Neural crest cell (in vitro differentiated cells): ENCODE measurements at regions not wholly inside any gene's neighbourhood (a gene's known extent, or its start where the extent isn't known, plus 50 kb on each side); places are given as distances from the start of the nearest gene placed in this dataset.

Experiments used
- DNase-seq: peaks from one replicate; pipeline ENCODE4 v3.0.0; 2021; ENCODE audit warnings: low read depth, mixed read lengths, low spot score
- H3K27ac Mint-ChIP-seq: one replicate; pipeline ENCODE4 v1.8.0; 2021; ENCODE audit warnings: mild to moderate bottlenecking, mixed read lengths; ENCODE audit not compliant: unreplicated experiment
- H3K27me3 Mint-ChIP-seq: 2 replicates; pipeline ENCODE4 v1.8.0; 2021; ENCODE audit warnings: low read depth, mild to moderate bottlenecking, mixed read lengths
- H3K36me3 Mint-ChIP-seq: 2 replicates; pipeline ENCODE4 v1.8.0; 2021; ENCODE audit warnings: low read depth, mild to moderate bottlenecking, mixed read lengths
- H3K4me1 Mint-ChIP-seq: 2 replicates; pipeline ENCODE4 v1.8.0; 2021; ENCODE audit warnings: mixed read lengths
- H3K4me3 Mint-ChIP-seq: one replicate; pipeline ENCODE4 v1.8.0; 2021; ENCODE audit warnings: mild to moderate bottlenecking, mixed read lengths
- H3K9me3 Mint-ChIP-seq: 2 replicates; pipeline ENCODE4 v1.8.0; 2021; ENCODE audit warnings: mixed read lengths
- CTCF ChIP-seq: fragments of 200-600 bp; sonication (generic); conservative IDR thresholded peaks from 2 replicates; pipeline ENCODE4 v1.5.0; 2021; ENCODE audit warnings: antibody characterized with exemption, mild to moderate bottlenecking

GRCh38 chr9:126125577-126125976 lies 201.1 kb upstream of the MVB12B start:
- H3K9me3 Mint-ChIP-seq: no peaks in the 10 kb centered on the region
- DNase-seq: no peak
- H3K4me3 Mint-ChIP-seq: no peak overlapping the region
- peaks cover 62% of the 10 kb centered on the region for H3K27me3 Mint-ChIP-seq
- H3K27ac Mint-ChIP-seq: no peak overlapping the region
- H3K36me3 Mint-ChIP-seq: no peaks in the 10 kb centered on the region
- no peak for TF ChIP-seq CTCF
- peaks cover 4% of the 10 kb centered on the region for H3K4me1 Mint-ChIP-seq

GRCh38 chr9:126125992-126126409 lies 200.6 kb upstream of the MVB12B start:
- Mint-ChIP-seq H3K27me3 (peaks cover 64% of the 10 kb centered on the region), H3K36me3 (no peaks in the 10 kb centered on the region), H3K4me3 (no peak overlapping the region), H3K27ac (no peak overlapping the region), H3K9me3 (no peaks in the 10 kb centered on the region), H3K4me1 (peaks cover 4% of the 10 kb centered on the region)
- TF ChIP-seq CTCF: no peak
- no peak for DNase-seq

GRCh38 chr9:126126807-126127206 lies 199.8 kb upstream of the MVB12B start:
- H3K36me3 Mint-ChIP-seq: no peaks in the 10 kb centered on the region
- no peak overlapping the region for H3K4me3 Mint-ChIP-seq
- H3K4me1 Mint-ChIP-seq: peaks cover 4% of the 10 kb centered on the region
- no peak overlapping the region for H3K27ac Mint-ChIP-seq
- H3K27me3 Mint-ChIP-seq: peaks cover 65% of the 10 kb centered on the region
- no peaks in the 10 kb centered on the region for H3K9me3 Mint-ChIP-seq
- no peak for TF ChIP-seq CTCF
- no peak for DNase-seq

- H3K36me3 Mint-ChIP-seq: no peaks in the 10 kb centered on the region
- peaks cover 3% of the 10 kb centered on the region for H3K9me3 Mint-ChIP-seq
- TF ChIP-seq CTCF: no peak
- H3K27ac Mint-ChIP-seq: no peak overlapping the region
- peaks cover 4% of the 10 kb centered on the region for H3K4me1 Mint-ChIP-seq
- H3K4me3 Mint-ChIP-seq: no peak overlapping the region
- peaks cover 63% of the 10 kb centered on the region for H3K27me3 Mint-ChIP-seq
- DNase-seq: no peak
These were observed 199.0 kb upstream of the MVB12B start for GRCh38 chr9:126127591-126127990.

- DNase-seq: no peak
- Mint-ChIP-seq H3K4me3 (no peak overlapping the region), H3K4me1 (peaks cover 4% of the 10 kb centered on the region), H3K9me3 (peaks cover 9% of the 10 kb centered on the region), H3K27me3 (peaks cover 62% of the 10 kb centered on the region), H3K27ac (no peak overlapping the region), H3K36me3 (no peaks in the 10 kb centered on the region)
- no peak for TF ChIP-seq CTCF
These were observed 198.0 kb upstream of the MVB12B start for GRCh38 chr9:126128494-126129142.
